Vagina (tissue), 2 donors: ENCODE measurements at regions not wholly inside any gene's neighbourhood (a gene's known extent, or its start where the extent isn't known, plus 50 kb on each side); places are given as distances from the start of the nearest gene placed in this dataset.

Source experiments
- CTCF ChIP-seq, 3 experiments: fragments of 450-650 bp in 2 of 3; fragments of 200-600 bp in 1 of 3; sonication (generic) in 1 of 3; IDR thresholded peaks; one replicate each; pipeline ENCODE4 v1.5.1; 2017 to 2019; ENCODE audit warnings: antibody characterized with exemption in 3 of 3, mild to moderate bottlenecking in 2 of 3, moderate library complexity in 2 of 3
- POLR2AphosphoS5 ChIP-seq, 2 donors: sonication (generic); formaldehyde crosslinking; IDR thresholded peaks; one replicate each; pipeline ENCODE4 v1.9.0; 2017; ENCODE audit warnings: antibody characterized with exemption in 2 of 2, mild to moderate bottlenecking in 2 of 2, low read depth in 1 of 2; ENCODE audit not compliant: insufficient read depth in 1 of 2

GRCh38 chr13:63403733-63404132 lies 1988.1 kb upstream of the PCDH20 start:
- TF ChIP-seq CTCF (IDR thresholded peaks at IDR 0.05) = no peak
- no peak for TF ChIP-seq POLR2AphosphoS5 (IDR thresholded peaks at IDR 0.05; ENCODE audit: insufficient read depth in 1 of 2, low read depth in 1 of 2)
